Ovary (tissue), 7 donors: ENCODE measurements at regions not wholly inside any gene's neighbourhood (a gene's known extent, or its start where the extent isn't known, plus 50 kb on each side); places are given as distances from the start of the nearest gene placed in this dataset.
A peak's percentile ranks its signal among the peaks of the same experiment; 100 is the strongest.

ENCODE experiments used
- DNase-seq, 5 donors: peaks; one replicate each; pipeline ENCODE4 v3.0.0-alpha.2; 2019 to 2020
- H3K27ac ChIP-seq, 2 donors: fragments of 200-600 bp; one replicate each; pipeline versions ENCODE4 v1.5.1 to v1.8.0; 2019 to 2022
- H3K27me3 ChIP-seq: fragments of 200-600 bp; one replicate; pipeline ENCODE4 v1.8.0; 2022
- H3K36me3 ChIP-seq: fragments of 200-600 bp; sonication (generic); one replicate; pipeline ENCODE4 v1.5.1; 2019
- H3K4me1 ChIP-seq: one replicate; pipeline ENCODE4 v1.8.1; 2013; ENCODE audit warnings: mild to moderate bottlenecking, moderate library complexity; ENCODE audit not compliant: insufficient read depth
- H3K4me3 ChIP-seq: fragments of 200-600 bp; sonication (generic); one replicate; pipeline ENCODE4 v1.5.1; 2017
- H3K9me3 ChIP-seq, 2 donors: fragments of 200-600 bp in 1 of 2; sonication (generic) in 1 of 2; one replicate each; pipeline versions ENCODE4 v1.5.1 to v1.8.1; 2013 to 2019; ENCODE audit warnings: mild to moderate bottlenecking in 1 of 2, moderate library complexity in 1 of 2
- EP300 ChIP-seq: sonication (generic); formaldehyde crosslinking; IDR thresholded peaks from one replicate; pipeline ENCODE4 v1.6.1; 2017; ENCODE audit warnings: antibody characterized with exemption
- POLR2A ChIP-seq: fragments of 450-650 bp; IDR thresholded peaks from one replicate; pipeline ENCODE4 v1.6.1; 2017; ENCODE audit warnings: antibody characterized with exemption, mild to moderate bottlenecking, moderate library complexity
- WGBS, 3 donors: extraction: QIAGEN DNeasy Blood & Tissue Kit in 1 of 3; methylation state at CpG; one replicate each; pipeline versions ENCODE4 v1.1.5 to v1.1.7; 2013 to 2017; 5-methylcytosine and 5-hydroxymethylcytosine counted together
- intact Hi-C, 4 donors: fragments of 100-400 bp; cut with DNase I; formaldehyde crosslinking; loops; one replicate each; pipeline versions ENCODE4 v1.11.0 to v1.15.1; 2022 to 2023
- TF ChIP-seq, protein P1 (sequence below), 3 donors: fragments of 450-650 bp in 2 of 3; fragments of 200-600 bp in 1 of 3; IDR thresholded peaks; one replicate each; pipeline versions ENCODE4 v1.5.1 to v1.8.0; 2016 to 2022; ENCODE audit warnings: antibody characterized with exemption in 3 of 3, mild to moderate bottlenecking in 1 of 3
- donor health status: DM: no; HTN: no; CAD: no; lungs with moderate emphysema.
- donor health status: DM: no; HTN: no; CAD: no.
- donor health status: Bipolar disorder and iron deficiency.
- donor health status: DM: no; HTN: no; CAD: no.
- donor health status: DM: yes; HTN: yes; CAD: no.

DNA sequence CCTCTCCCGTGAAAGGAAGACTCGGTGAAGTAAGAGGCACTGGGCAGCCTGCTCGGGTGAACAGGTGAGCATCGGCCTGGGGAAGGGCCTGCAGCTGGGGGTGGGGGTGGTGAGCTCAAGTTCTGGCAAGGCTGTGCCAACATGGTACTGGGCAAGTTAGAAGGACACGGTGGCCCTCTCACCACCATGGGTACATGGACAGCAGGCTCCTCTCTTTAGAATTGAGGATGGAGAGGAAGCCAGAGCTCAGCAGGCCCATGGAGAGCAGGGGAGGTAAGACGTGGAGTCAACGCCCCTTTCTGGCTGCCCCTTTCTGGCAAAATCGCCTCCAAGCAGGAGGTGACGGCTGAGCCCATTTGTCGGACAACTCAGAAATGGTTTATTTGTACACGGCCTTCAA is 135.6 kb downstream of the ANKRD60 start:
- no peaks in the 10 kb centered on the region for H3K9me3 ChIP-seq
- peaks cover 2% of the 10 kb centered on the region for H3K4me1 ChIP-seq
- TF ChIP-seq, protein P1, sequence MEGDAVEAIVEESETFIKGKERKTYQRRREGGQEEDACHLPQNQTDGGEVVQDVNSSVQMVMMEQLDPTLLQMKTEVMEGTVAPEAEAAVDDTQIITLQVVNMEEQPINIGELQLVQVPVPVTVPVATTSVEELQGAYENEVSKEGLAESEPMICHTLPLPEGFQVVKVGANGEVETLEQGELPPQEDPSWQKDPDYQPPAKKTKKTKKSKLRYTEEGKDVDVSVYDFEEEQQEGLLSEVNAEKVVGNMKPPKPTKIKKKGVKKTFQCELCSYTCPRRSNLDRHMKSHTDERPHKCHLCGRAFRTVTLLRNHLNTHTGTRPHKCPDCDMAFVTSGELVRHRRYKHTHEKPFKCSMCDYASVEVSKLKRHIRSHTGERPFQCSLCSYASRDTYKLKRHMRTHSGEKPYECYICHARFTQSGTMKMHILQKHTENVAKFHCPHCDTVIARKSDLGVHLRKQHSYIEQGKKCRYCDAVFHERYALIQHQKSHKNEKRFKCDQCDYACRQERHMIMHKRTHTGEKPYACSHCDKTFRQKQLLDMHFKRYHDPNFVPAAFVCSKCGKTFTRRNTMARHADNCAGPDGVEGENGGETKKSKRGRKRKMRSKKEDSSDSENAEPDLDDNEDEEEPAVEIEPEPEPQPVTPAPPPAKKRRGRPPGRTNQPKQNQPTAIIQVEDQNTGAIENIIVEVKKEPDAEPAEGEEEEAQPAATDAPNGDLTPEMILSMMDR (IDR thresholded peaks at IDR 0.05), result no peak
- TF ChIP-seq EP300 (no peak), POLR2A (no peak)
- 93 to 96% (median 94%) methylated on average over 11 of the region's 11 CpGs for WGBS, 3 donors
- intact Hi-C loops, result no loop called here
- no peaks in the 10 kb centered on the region for H3K27me3 ChIP-seq
- DNase-seq, result peak in 1 of 5 donors; percentile 2
- no peaks in the 10 kb centered on the region for H3K36me3 ChIP-seq
- H3K4me3 ChIP-seq, result no peak overlapping the region
- H3K27ac ChIP-seq, result no peak overlapping the region

DNA sequence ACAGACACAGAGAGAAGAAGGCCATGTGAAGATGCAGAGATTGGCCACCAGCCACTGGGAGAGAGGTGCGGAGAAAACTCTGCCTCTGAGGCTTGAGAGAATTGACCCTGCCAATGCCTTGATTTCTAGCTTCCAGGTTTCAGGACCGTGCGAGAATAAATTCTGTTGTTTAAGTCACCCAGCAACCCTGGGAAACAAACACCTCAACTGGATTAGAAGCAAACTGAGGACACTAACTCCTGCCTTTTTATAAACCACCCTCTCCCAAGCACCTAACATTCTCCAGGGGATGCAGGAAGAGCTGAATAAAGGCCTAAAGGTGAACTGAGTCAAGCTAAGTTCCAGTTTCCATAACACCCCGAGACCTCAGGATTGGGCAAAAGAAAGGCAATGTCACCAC is 136.1 kb downstream of the ANKRD60 start:
- H3K27ac ChIP-seq, result no peak overlapping the region
- no peaks in the 10 kb centered on the region for H3K36me3 ChIP-seq
- intact Hi-C loops, result no loop called here
- H3K9me3 ChIP-seq, result no peaks in the 10 kb centered on the region
- peaks cover 1% of the 10 kb centered on the region for H3K4me1 ChIP-seq
- H3K27me3 ChIP-seq, result no peaks in the 10 kb centered on the region
- TF ChIP-seq, protein P1 (IDR thresholded peaks at IDR 0.05), result no peak
- TF ChIP-seq EP300 (no peak), POLR2A (no peak)
- WGBS, 3 donors, result 87 to 95% (median 90%) methylated on average over 4 of the region's 4 CpGs
- H3K4me3 ChIP-seq, result no peak overlapping the region
- no peak for DNase-seq

DNA sequence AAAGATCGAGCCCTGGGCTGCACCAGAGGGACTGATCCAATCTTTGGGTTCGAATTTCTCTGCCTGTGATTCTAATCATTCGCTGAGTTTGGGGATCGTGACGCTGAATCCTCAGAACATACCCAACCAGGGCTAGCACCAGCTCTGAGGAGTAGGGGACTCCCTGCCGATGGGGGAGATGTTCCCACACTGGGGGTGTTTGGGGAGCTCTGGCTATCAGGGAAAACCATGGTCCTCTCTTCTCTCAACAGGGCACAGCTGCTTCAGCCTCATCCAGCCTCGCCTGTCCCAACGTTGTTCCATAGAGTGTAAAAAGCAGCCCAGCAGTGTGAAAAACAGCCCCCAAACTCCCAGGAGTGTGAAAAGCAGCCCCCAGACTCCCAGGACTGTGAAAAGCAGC is 136.6 kb downstream of the ANKRD60 start:
- Histone ChIP-seq H3K36me3 (no peaks in the 10 kb centered on the region), H3K27ac (no peak overlapping the region), H3K4me1 (no peaks in the 10 kb centered on the region), H3K4me3 (no peak overlapping the region), H3K27me3 (no peaks in the 10 kb centered on the region), H3K9me3 (no peaks in the 10 kb centered on the region)
- WGBS, 3 donors, result 92% methylated on average over 8 of the region's 8 CpGs
- DNase-seq, result peak in 1 of 5 donors; percentile 7
- intact Hi-C loops, result no loop called here
- TF ChIP-seq, protein P1 (IDR thresholded peaks at IDR 0.05), result no peak
- TF ChIP-seq EP300 (no peak), POLR2A (no peak)

DNA sequence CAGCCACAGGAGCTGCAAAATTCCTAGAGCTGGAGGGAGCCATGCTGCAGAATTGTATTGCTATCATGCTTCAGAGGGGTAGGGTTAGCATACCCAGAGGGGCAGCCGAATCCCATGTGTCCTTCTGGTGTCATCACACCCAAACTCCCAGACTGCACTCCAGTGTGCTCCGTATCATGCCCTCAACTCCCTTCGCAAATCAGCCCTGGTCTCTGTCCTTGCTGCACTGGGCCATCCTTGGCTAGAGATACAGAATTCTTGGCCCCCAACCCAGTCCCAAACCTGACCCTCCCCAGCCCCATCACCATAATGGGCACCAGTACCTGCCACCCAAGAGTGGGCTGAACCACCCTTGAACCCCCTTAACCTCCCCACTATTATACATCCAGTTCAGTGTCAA is 138.3 kb downstream of the ANKRD60 start:
- no peaks in the 10 kb centered on the region for H3K4me1 ChIP-seq
- no peaks in the 10 kb centered on the region for H3K27me3 ChIP-seq
- H3K9me3 ChIP-seq, result no peaks in the 10 kb centered on the region
- H3K36me3 ChIP-seq, result no peaks in the 10 kb centered on the region
- 96 to 98% (median 97%) methylated on average over 3 of the region's 3 CpGs for WGBS, 3 donors
- intact Hi-C loops, result no loop called here
- H3K4me3 ChIP-seq, result no peak overlapping the region
- no peak for TF ChIP-seq POLR2A
- TF ChIP-seq, protein P1 (IDR thresholded peaks at IDR 0.05), result no peak
- TF ChIP-seq EP300, result no peak
- no peak overlapping the region for H3K27ac ChIP-seq
- DNase-seq, result no peak

DNA sequence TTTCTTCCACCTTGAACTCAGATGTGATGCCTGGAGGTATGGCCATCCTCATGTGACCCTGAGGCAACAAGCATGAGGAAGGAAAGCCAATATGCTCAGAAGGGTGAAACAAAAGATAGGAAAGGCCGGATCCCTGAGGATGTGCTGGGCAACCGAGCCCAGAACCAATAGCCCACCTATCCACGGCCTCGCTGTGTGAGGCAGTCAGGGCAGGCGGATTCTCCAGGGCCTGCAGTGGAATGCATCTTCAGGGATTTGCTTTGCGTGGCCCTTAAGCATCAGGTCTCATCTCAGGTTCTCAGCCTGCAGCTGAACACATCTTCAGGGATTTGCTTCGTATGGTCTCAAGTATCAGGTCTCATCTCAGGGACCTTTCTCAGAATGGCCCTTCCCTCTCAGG is 139.8 kb downstream of the ANKRD60 start:
- Histone ChIP-seq H3K27ac (no peak overlapping the region), H3K4me3 (no peak overlapping the region), H3K36me3 (no peaks in the 10 kb centered on the region), H3K9me3 (no peaks in the 10 kb centered on the region), H3K4me1 (no peaks in the 10 kb centered on the region), H3K27me3 (no peaks in the 10 kb centered on the region)
- no peak for DNase-seq
- TF ChIP-seq EP300, result no peak
- no peak for TF ChIP-seq POLR2A
- TF ChIP-seq, protein P1 (IDR thresholded peaks at IDR 0.05), result no peak
- 98 to 99% (median 98%) methylated on average over 7 of the region's 7 CpGs for WGBS, 3 donors
- intact Hi-C loops, result loop anchor here in 1 of 4 donors (10.0 kb wide), 1 partner anchor 434 kb away; no protein-coding TSS in a partner anchor
